HG02588 (cell line): ENCODE measurements at regions not wholly inside any gene's neighbourhood (a gene's known extent, or its start where the extent isn't known, plus 50 kb on each side); places are given as distances from the start of the nearest gene placed in this dataset.

Experiments
- ATAC-seq: cut with Tn5 transposase; IDR thresholded peaks from one replicate; pipeline ENCODE4 v1.9.1; 2021; ENCODE audit warnings: mild to moderate bottlenecking, moderate library complexity; ENCODE audit not compliant: unreplicated experiment

GRCh38 chr6:40759838-40760237 is 172.7 kb upstream of the LRFN2 start:
- ATAC-seq = no peak

- ATAC-seq = no peak
Measured at GRCh38 chr6:40759264-40759663, 172.1 kb upstream of the LRFN2 start.

GRCh38 chr6:40755749-40756452 is 168.7 kb upstream of the LRFN2 start:
- ATAC-seq = no peak

- ATAC-seq = no peak
Measured at GRCh38 chr6:40755046-40755681, 168.0 kb upstream of the LRFN2 start.

- no peak for ATAC-seq
Measured at GRCh38 chr6:40754461-40755045, 167.4 kb upstream of the LRFN2 start.

GRCh38 chr6:40753675-40754448 is 166.7 kb upstream of the LRFN2 start:
- ATAC-seq = no peak

GRCh38 chr6:40753048-40753447 is 165.9 kb upstream of the LRFN2 start:
- ATAC-seq = no peak

GRCh38 chr6:40744835-40745234 is 157.7 kb upstream of the LRFN2 start:
- ATAC-seq = no peak

GRCh38 chr6:40743690-40744446 is 156.7 kb upstream of the LRFN2 start:
- no peak for ATAC-seq

GRCh38 chr6:40743226-40743625 is 156.1 kb upstream of the LRFN2 start:
- ATAC-seq = no peak

GRCh38 chr6:40740518-40740917 is 153.4 kb upstream of the LRFN2 start:
- no peak for ATAC-seq

GRCh38 chr6:40738551-40739193 is 151.5 kb upstream of the LRFN2 start:
- ATAC-seq = no peak

GRCh38 chr6:40735521-40735920 is 148.4 kb upstream of the LRFN2 start:
- ATAC-seq = no peak

GRCh38 chr6:40735121-40735520 is 148.0 kb upstream of the LRFN2 start:
- ATAC-seq = no peak

- ATAC-seq = no peak
Measured at GRCh38 chr6:40734607-40735006, 147.4 kb upstream of the LRFN2 start.

- no peak for ATAC-seq
Measured at GRCh38 chr6:40733770-40734396, 146.7 kb upstream of the LRFN2 start.

GRCh38 chr6:40733290-40733689 is 146.1 kb upstream of the LRFN2 start:
- ATAC-seq = no peak

- no peak for ATAC-seq
Measured at GRCh38 chr6:40732878-40733277, 145.7 kb upstream of the LRFN2 start.

GRCh38 chr6:40728643-40729042 is 141.5 kb upstream of the LRFN2 start:
- no peak for ATAC-seq

GRCh38 chr6:40727271-40727670 is 140.1 kb upstream of the LRFN2 start:
- no peak for ATAC-seq
